NCI-H1417 (cell line): ENCODE measurements at regions not wholly inside any gene's neighbourhood (a gene's known extent, or its start where the extent isn't known, plus 50 kb on each side); places are given as distances from the start of the nearest gene placed in this dataset.

Source experiments
- DNase-seq, 3 experiments: peaks; one replicate each; lab custom pipeline; 2025; lab: John Stamatoyannopoulos, UW

DNA sequence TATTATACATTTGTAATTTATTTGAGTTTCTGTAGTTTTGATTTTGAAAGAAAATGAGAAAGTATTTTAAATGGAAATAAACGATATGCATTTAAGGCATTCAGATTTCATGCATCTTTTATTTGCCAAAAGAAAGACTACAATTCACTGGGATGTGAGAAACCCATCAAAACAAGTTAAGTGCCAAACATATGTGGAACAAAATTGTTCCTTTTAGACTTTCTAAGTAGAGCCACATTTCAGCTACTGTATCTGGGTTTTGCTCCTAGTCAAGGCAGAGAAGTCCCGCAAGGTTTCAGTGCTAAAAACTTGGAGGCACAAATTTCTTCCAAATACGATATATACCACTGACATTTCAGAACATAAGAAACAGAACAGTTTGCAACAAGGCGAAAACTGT is 1191.9 kb downstream of the SLITRK5 start:
- peak in 1 of 3 experiments; percentile 47 for DNase-seq

DNA sequence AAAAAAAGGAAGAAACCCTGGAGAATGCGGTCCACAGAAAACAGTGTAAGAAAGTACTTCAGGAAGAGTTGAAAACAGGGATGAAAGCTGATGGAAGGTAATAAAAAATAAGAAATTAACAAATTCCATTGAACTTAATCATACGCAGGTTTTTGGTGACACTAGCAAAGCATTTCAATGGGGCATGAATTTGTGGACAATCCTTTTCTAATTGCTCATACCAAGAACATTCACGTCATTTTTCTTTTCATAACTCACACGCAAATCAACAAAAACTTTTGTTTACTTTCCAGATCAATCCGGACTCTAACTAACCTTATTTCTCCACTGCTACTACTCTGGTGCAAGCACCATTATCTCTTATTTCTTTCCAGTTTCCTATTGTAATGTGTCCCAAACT is 1195.0 kb downstream of the SLITRK5 start:
- DNase-seq: no peak

DNA sequence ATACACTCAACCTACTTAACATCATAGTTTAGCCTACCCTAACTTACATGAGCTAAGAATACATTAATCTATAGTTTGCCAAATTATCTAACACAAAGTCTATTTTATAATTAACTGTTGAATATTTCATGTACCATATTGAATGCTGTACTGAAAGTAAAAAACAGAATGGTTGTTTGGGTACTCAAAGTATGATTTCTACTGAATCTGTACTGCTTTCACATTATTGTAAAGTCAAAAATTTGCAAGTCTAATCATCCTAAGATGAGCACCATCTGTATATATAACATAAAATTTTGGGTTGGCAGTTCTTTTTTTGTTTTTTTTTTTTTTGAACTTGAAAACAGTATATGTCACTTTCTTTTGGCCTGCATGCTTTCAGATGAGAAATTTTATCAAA is 1212.6 kb downstream of the SLITRK5 start:
- DNase-seq: no peak

DNA sequence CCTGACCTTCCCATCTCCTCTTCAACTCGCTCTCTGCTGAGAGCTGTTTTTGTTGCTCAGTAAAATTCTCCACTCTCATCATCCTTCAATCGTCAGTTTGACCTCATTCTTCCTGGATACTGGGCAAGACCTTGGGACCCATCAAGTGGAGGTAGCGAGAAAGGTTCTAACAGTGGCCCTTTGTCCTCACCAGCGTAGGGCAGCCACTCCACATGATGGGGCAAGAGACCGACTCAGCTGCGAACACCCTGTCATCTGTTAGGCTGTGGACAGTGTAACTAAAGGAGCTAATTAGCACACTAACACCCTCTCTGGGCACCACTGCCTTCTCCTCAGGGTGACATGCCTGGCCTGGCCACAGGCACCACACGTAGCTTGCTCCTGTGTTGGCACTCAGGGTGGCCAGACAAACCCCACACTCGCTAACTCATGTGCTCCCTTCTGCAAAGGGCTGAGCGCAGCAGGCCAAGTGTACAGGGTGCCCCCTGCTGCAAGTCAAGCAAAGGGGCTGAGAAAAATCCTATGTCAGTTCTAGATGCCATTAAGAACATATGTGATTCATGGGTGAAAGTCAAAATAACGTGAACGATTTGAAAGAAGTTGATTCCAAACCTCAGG is 1216.0 kb downstream of the SLITRK5 start:
- DNase-seq: no peak

DNA sequence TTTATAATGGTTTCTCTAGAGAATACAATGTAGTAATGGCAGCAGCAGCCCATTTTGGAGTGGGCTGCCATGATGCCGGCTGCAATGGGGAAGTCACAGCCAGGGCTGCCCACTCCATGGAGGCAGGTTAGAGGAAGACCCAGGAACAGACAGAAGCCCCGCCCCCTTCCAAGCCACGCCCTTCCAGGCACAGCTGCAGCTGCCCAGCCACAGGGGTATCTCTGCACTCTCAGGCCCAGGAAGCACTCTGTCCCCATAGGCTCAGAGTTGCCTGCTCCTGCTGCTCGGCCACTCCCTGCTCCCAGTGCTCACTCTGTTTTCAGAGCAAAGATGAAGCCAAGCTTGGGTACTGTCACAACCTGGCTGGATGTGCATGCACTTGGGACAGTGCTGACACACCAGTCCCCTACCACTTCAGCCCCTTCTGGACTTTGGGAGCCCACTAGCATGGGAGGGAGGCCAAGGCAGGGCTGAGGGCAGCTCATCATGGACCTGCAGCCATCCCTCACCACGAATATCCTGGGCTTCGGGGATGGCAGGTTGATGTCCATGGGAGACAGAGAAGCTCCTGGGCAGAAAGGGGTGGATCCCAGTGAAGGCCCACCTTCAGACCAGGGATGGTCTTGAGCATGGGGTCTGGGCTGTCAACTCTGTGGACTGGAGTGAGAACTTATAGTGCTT is 1224.2 kb downstream of the SLITRK5 start:
- no peak for DNase-seq

DNA sequence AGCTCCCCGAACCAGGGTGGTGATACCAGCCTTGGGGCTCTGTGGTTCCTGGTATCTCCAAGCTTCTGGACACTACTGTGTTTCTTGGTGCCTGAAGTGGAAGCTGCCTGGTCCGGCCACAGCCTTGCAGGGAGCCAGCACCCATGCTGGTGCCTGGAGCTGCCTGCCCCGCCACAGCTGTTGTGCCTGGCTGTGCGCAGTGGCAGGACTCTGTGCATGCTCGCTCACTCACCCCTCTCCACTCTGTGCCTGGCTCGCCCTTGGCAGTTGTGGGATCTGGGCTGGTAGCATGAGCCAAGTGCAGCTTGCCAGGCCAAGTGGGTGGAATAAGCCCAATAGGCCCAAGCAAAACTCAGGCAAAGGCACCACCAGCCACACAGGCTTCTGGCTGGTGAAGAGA is 1225.3 kb downstream of the SLITRK5 start:
- no peak for DNase-seq

DNA sequence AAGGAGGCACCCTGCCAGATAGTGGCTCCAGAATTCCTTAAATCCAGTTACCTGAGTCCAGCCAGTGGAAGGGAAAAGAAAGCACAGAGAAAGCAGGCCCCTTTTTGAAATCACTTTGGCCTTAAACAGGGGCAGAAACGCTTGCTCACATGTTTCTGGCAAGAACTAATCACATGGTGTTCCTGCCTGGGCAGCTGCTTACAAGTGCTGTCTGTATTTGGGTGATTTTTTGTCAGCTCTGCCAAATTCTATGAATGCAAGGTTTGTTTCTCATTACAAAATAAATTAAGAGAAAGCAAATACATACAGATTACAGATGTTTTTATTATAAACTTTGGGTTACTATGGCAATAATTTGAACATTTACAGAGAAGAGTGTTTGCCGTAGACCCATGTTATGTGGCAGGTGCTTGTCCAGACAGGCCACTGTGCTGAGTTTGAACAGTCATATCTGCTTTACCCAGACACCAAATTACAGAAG is 1237.8 kb downstream of the SLITRK5 start:
- peak in 2 of 3 experiments; percentile 61 to 86 for DNase-seq

DNA sequence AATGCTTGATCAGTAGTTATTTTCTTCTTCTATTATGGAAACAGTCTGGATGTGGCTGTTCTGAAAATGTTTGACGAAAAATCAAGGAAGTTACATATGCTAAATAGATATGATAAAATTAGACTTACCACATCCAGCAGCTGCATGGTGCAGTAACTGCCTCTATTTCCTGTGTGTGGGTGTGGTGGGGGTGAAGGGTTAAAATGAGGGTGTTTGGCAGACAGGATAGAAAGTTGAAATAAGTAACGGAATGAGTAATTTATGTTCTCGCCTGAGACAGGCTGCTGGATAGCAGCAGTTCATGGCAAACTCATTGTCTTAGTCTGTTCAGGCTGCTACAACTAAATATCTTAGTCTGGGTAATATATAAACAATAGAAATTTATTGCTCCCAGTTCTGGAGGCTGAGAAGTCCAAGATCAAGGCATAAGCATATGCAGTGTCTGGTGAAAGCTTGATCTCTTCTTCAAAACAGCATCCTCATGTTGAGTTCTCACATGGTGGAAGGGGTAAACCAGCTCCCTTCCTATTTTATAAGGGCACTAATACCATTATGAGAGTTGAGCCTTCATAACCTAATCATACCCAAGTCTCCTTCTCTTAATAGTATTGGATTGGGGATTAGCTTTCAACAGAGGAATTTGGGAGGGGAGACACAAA is 1248.9 kb downstream of the SLITRK5 start:
- no peak for DNase-seq

DNA sequence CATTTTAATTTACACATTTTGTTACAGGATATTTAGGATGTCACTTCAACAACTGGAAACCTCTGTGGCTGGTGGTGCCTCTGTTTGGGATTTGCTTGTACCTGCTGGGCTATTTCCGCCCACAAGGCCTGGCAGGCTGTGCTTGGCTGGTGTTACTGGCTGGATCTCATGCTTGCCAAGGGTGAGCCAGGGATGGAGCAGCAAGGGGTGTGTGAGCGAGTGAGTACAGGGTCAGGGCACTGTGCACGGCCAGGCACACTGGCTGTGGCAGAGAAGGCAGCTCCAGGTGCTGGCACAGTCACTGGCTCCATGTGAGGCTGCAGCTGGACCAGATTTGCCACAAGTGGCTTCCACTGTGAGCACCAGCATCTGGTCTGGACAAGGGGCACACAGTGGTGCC is 1254.8 kb downstream of the SLITRK5 start:
- no peak for DNase-seq

DNA sequence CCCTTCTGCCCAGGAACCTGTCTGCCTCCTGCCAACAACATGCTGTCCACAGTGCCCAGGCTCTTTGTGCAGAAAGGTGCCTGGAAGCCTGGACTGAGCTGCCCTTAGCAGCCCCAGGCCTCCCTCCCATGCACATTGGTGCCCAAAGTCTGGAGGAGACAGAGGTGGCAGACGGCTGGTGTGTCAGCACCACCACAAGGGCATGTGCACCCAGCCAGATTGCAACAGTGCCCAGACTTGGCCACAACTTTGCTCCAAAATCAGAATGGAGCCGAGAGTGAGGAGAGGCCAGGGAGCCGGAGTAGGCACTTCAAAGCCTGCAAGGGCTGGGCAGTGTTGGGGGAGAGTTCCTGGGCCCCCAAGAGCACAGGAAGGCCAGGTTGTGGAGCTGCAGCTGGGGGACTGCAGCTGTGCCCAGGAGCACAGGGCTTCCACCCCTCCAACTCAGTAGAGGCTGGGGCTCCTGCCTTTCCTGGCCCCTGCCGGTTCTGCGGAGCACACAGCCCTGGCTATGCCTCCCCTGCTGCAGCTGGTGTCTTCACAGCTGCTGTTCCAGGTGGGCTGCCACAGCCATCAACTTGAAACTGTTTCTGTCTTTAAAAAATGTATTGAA is 1255.8 kb downstream of the SLITRK5 start:
- no peak for DNase-seq

DNA sequence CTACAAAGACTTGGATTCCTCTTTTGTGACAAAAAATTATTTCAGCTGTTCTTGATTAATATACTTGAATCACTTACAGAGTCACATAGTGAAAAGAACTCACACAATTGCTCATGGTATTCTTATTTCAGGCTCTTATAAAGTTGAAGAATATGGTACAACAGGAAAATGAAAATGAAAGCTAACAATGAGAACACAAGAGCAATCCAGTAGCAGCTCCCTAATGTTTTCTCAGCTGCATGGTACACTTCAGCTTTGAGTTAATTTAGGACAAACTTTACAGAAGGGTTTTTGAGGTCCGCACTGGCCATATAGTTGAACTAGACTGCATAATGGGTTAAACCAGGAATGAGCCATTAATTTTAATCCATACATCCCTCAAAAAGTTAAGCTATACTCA is 1261.8 kb downstream of the SLITRK5 start:
- no peak for DNase-seq

DNA sequence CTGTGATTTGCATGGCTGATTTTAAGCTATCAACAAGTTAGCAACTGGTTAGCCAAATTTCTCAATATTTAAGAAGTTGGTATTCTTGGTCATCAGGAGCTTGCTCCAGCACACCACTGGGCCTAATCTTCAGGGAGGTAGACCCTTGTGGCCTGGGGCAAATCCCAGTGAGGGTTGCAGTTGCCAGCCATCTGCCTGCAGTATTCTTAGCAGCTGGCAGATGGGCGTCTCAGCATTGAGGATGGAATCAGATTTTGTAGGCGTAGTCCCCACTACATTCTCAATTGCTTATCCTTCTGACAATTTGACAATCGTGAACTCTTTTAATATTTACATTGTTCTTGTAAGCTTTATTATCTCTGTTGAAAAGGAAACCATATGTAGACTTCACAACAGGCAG is 1266.2 kb downstream of the SLITRK5 start:
- no peak for DNase-seq

DNA sequence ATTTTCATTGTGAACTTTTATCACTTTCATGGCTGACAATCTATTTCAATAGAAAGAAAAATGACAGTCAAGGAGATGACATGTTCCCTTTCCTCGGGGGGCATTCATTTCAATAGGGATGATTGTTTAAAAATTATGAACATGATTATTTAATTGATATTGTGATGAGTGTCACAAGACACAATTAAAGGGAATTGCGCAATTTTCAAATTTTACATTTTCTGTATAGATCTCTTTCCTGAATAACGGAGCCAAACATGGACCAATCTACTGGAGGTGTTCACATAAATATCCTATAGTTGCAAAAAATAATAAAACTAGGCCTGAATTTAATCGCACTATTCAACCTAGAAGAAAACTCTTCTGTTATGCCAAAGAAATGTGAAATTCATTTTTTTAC is 1274.6 kb downstream of the SLITRK5 start:
- DNase-seq: no peak

DNA sequence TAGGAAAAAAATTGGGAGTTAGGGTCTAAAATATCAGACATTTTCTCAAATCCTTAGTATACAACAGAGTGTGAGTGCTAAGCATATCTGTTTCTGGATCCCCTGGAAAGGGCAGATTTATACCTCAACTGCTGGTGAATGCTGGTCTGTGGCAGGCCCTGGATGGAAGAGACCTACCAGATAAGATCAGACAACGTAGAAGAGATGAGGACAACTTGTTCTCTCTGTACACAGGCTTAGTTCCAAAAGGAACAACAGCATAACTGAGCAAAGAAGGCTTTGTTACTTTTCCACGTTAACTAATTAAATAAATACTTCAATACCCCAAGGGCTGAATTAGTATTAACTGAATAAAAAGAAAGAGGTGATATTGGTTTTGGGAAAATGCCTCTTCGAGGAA is 1277.3 kb downstream of the SLITRK5 start:
- DNase-seq: no peak

DNA sequence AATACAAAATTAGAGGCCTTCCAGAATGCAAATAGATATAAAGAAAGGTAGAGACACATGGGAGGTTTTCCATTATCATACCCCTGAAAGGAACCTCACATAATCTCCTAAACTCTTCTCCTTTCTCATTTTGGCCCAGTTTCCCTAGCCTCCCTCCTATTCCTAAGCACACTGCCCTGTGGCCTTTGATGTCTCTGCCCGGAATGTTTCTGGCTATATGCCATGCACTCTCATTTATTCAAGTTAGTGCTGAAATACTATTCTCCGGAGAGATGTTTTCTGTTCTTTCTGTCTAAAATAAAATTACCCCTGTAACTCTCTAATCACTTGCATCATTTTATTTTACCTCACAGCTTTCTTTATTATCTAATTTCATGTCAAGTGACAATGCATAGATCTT is 1287.7 kb downstream of the SLITRK5 start:
- DNase-seq: no peak

DNA sequence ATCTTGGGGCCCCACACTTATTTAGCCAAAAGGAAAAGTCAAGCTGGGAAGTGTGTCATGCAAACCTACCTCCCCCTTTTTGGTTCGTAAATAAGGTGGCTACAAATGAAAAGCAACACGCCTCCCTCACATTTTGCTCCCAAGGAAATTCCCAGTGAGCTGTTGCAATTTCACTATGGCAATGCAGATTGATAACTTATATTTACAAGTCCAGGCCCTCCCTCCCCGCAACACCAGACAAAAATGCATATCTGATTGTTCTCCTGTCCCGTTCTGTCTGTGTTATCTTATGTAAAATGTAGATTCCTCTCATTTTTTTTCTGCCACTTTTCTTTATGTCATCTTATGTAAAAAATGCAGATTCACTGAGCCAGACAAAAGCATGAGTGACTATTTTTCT is 1305.3 kb downstream of the SLITRK5 start:
- DNase-seq: no peak

DNA sequence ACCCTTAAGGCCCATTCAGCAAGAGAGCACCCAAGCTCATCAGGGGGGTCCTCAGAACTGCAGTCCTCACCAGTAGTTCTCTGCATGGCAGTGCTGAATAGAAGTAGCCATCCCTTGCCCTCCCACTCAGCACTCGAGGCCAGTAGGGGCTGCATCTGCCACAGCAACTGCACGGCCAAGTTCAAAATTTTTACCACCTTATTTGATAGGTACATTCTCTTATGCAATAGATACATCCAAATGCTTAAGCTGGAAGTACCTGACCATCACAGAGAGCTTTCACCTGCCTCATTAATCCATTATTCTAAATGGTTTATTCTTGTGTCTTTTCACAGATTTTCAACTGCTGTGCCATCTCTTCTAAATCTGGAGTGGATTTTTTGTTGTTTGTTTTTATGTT is 1307.4 kb downstream of the SLITRK5 start:
- no peak for DNase-seq

DNA sequence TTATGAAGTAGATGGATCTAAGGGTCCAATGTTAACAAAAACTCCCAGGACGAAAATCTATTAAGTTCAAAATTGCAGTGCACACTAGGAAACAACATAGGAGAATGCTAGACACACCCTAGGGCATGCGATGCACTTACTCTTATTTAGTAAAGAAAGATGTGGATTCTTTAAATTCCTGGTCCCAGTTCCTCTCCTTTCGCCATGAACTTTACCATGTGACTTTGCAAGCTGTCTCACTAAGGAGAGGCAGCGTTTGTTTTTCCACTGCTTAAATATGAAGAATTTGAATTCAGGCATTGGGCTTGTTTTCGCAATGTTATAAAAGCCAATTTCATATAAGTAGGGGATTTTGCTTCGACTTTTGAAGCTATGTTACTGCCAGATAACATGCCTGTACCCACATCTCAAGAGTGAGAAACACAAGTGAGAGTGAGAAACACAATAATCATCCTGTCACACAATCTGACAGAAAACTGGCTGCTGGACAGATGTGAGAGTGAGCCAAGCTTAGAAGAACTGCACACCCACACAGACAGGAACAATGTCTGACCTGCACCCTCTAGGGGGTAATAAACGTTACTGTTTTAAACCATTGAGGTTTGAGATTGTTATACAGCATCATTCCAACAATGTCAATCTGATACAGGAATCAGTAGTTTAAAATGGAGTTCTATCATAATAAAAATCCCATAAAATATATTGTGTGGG is 1308.4 kb downstream of the SLITRK5 start:
- peak in 1 of 3 experiments; percentile 37 for DNase-seq

DNA sequence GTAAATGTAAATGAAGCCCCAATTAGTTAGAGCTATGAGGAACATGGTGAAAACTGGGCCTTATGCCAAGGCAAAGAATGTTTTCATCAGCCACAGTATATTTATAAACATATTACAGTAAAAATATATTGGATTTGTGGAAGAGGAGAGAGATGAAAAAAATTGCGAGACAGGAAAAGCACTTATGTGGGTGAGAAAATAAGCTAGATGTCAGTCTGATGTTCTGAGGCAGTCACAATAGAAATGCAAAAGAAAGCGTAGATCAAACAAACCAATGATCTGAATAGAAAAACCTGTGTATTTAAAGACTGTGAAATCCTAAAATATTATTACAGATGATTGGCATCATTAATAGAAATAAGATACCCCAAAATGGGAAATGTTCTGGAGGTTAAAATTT is 1332.5 kb downstream of the SLITRK5 start:
- no peak for DNase-seq

DNA sequence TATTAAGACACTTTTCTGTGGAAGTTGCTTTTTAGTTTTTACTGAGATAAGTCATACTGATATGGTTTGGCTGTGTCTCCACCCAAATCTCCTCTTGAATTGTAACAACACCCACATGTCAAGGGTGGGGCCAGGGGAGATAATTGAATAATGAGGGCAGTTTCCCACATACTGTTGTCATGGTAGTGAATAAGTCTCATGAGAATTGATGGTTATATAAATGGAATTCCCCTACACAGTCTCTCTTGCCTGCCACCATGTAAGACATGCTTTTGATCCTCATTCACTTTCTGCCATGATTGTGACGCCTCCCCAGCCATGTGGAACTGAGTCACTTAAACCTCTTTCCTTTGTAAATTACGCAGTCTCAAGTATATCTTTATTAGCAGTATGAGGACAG is 1340.4 kb downstream of the SLITRK5 start:
- DNase-seq: no peak

DNA sequence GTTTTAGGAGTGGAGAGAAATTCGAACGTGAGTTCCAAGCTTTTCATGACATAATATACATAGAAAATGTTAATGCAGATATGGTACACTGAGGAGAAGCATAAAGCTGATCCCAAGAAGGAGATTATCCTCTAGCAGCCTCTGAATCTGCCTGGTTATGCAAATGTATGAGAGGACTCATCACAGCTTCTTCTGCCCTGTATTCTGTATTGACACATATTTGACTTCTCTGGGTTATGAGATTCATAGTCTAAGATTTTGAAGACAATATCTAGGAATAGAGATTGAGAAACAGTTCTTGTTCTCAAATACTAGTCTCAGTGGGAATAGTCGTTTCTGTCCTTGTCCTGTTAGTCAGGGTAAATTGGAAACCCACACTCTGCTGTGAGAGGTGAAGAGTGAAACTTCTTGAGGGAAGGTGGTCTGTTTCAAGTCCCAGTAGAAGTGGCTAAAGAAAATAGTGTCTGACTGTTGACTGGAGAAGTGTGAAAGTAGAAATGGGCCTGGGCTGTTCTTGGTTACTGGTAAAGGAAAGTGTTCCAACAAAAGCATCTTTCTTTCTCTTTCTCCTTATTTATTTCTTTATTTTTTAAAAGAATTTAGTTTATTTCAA is 1356.6 kb downstream of the SLITRK5 start:
- DNase-seq: no peak

DNA sequence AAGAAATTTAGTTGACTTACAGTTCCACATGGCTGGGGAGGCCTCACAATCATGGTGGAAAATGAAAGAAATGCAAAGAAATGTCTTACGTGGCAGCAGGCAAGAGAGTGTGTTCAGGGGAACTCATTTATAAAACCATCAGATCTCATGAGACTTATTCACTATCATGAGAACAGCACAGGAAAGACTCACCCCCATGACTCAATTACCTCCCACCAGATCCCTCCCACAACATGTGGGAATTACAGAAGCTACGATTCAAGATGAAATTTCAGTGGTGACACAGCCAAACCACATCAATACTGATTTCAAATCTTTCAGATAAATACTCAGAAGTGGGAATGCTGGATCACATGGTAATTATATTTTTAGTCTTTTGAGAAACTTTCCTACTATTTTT is 1357.9 kb downstream of the SLITRK5 start:
- no peak for DNase-seq
